ENCODE measurements at regions not wholly inside any gene's neighbourhood (a gene's known extent, or its start where the extent isn't known, plus 50 kb on each side); places are given as distances from the start of the nearest gene placed in this dataset.

- ChIA-PET POLR2A (interaction anchor here (0.9 kb wide), 1 partner anchor 13 kb away, joined by 3 read pairs; no protein-coding TSS in a partner anchor), CTCF (no interaction called here)
- no peak for DNase-seq (ENCODE audit: extremely low spot score)
- no peak for TF ChIP-seq ARNT (IDR thresholded peaks at IDR 0.05)
- TF ChIP-seq LEF1 (IDR thresholded peaks at IDR 0.05; ENCODE audit: borderline replicate concordance): no peak
- no peak for TF ChIP-seq NFRKB (IDR thresholded peaks at IDR 0.05)
- no peak for TF ChIP-seq CTBP1 (IDR thresholded peaks at IDR 0.05; ENCODE audit: borderline replicate concordance)
- TF ChIP-seq HDGF (IDR thresholded peaks at IDR 0.05; ENCODE audit: borderline replicate concordance): no peak
- no peak for TF ChIP-seq TARDBP (IDR thresholded peaks at IDR 0.05)
- TF ChIP-seq ELF4 (IDR thresholded peaks at IDR 0.05): no peak
- no peak for TF ChIP-seq FOXM1 (IDR thresholded peaks at IDR 0.05; ENCODE audit: borderline replicate concordance)
- no peak for TF ChIP-seq SUZ12 (IDR thresholded peaks at IDR 0.05)
Measured at GRCh38 chr11:96680211-96681018, 290.6 kb downstream of the JRKL start.

DNA sequence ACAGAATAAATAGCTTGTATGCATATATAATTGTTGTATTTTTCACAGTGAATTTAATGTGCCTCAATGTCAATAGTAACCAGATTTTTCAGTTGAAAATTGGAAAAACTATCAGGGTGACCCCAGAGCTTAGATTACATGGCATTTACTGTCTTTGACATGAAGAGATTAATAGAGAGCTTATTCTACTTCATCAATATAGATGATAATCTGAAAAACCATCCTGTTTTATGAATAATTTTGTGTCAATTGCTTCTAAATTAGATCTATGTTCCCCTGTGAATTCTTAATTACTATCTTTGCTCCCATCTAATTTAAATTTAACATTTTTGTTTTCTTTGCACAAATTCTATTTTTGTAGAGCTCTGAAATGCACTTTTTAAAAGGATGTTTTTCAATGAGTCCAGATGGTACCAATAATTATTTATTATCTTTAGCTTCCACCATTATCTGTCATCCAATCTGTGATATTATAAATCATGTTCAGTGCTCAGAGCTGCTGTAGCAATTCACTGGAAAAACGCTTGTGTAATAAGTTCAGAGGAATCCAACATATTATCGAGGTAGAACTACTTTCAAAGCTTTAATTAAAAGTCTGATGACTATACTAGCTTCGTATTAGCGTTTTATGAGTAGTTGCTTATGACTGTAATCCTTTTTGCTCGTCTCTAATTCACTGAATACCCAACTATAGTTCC, 291.4 kb downstream of the JRKL start:
- TF ChIP-seq L3MBTL2 (conservative IDR thresholded peaks at IDR 0.05): no peak
- no peak for TF ChIP-seq BHLHE40 (IDR thresholded peaks at IDR 0.05; ENCODE audit: borderline replicate concordance)
- TF ChIP-seq TARDBP (IDR thresholded peaks at IDR 0.05): no peak
- TF ChIP-seq HDGF (IDR thresholded peaks at IDR 0.05; ENCODE audit: borderline replicate concordance): no peak
- TF ChIP-seq PKNOX1 (IDR thresholded peaks at IDR 0.05): no peak
- no peak for TF ChIP-seq FOXM1 (IDR thresholded peaks at IDR 0.05; ENCODE audit: borderline replicate concordance)
- no peak for TF ChIP-seq ZNF384 (IDR thresholded peaks at IDR 0.05)
- TF ChIP-seq FOXK2 (IDR thresholded peaks at IDR 0.05): no peak
- TF ChIP-seq CTBP1 (IDR thresholded peaks at IDR 0.05; ENCODE audit: borderline replicate concordance): no peak
- no peak for TF ChIP-seq LEF1 (IDR thresholded peaks at IDR 0.05; ENCODE audit: borderline replicate concordance)
- no peak for TF ChIP-seq NFRKB (IDR thresholded peaks at IDR 0.05)
- TF ChIP-seq FOXA1 (IDR thresholded peaks at IDR 0.05): no peak
- no peak for TF ChIP-seq ELF4 (IDR thresholded peaks at IDR 0.05)
- TF ChIP-seq SP1 (IDR thresholded peaks at IDR 0.05): no peak
- no peak for TF ChIP-seq ARNT (IDR thresholded peaks at IDR 0.05)
- TF ChIP-seq SUZ12 (IDR thresholded peaks at IDR 0.05): no peak
- DNase-seq (ENCODE audit: extremely low spot score): no peak
- POLR2A ChIA-PET: interaction anchor here (0.9 kb wide), 1 partner anchor 14 kb away, joined by 3 read pairs; no protein-coding TSS in a partner anchor
- CTCF ChIA-PET: no interaction called here

GRCh38 chr11:96694338-96694737, 304.5 kb downstream of the JRKL start:
- DNase-seq (ENCODE audit: extremely low spot score): no peak
- POLR2A ChIA-PET: no interaction called here
- CTCF ChIA-PET: no interaction called here
- TF ChIP-seq FOXA1 (IDR thresholded peaks at IDR 0.05): no peak
- TF ChIP-seq PKNOX1 (IDR thresholded peaks at IDR 0.05): no peak
- no peak for TF ChIP-seq CTBP1 (IDR thresholded peaks at IDR 0.05; ENCODE audit: borderline replicate concordance)
- no peak for TF ChIP-seq NFRKB (IDR thresholded peaks at IDR 0.05)
- TF ChIP-seq ARNT (IDR thresholded peaks at IDR 0.05): no peak
- no peak for TF ChIP-seq FOXK2 (IDR thresholded peaks at IDR 0.05)
- TF ChIP-seq FOXM1 (IDR thresholded peaks at IDR 0.05; ENCODE audit: borderline replicate concordance): no peak
- no peak for TF ChIP-seq ZNF384 (IDR thresholded peaks at IDR 0.05)
- TF ChIP-seq TARDBP (IDR thresholded peaks at IDR 0.05): no peak
- TF ChIP-seq HDGF (IDR thresholded peaks at IDR 0.05; ENCODE audit: borderline replicate concordance): no peak
- no peak for TF ChIP-seq LEF1 (IDR thresholded peaks at IDR 0.05; ENCODE audit: borderline replicate concordance)
- TF ChIP-seq L3MBTL2 (conservative IDR thresholded peaks at IDR 0.05): no peak
- no peak for TF ChIP-seq BHLHE40 (IDR thresholded peaks at IDR 0.05; ENCODE audit: borderline replicate concordance)
- TF ChIP-seq SP1 (IDR thresholded peaks at IDR 0.05): no peak
- no peak for TF ChIP-seq SUZ12 (IDR thresholded peaks at IDR 0.05)
- no peak for TF ChIP-seq ELF4 (IDR thresholded peaks at IDR 0.05)

DNA sequence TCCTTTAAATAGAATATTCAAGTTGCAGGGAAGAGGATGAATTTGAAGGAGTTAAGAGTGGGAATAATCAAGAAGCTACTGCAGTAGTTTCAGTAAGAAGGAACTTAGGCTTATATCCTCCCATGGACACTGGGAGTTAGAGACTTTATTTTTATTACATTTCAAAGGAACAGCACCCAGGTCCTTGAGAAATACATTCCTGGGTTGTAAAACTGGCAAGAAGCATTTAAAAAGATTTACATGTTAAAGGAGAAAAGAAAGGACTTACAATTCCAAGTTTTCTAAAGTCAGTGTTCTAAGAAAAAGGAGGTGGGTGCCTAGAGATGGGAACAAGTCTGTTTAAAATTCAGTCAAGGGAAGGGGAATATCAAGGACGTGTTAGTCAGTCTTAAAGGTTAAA, 306.9 kb downstream of the JRKL start:
- ChIA-PET POLR2A (no interaction called here), CTCF (no interaction called here)
- TF ChIP-seq TARDBP (IDR thresholded peaks at IDR 0.05) (no peak), FOXK2 (IDR thresholded peaks at IDR 0.05) (no peak), ELF4 (IDR thresholded peaks at IDR 0.05) (no peak), FOXA1 (IDR thresholded peaks at IDR 0.05) (no peak), SUZ12 (IDR thresholded peaks at IDR 0.05) (no peak), CTBP1 (IDR thresholded peaks at IDR 0.05; ENCODE audit: borderline replicate concordance) (no peak), FOXM1 (IDR thresholded peaks at IDR 0.05; ENCODE audit: borderline replicate concordance) (no peak), LEF1 (IDR thresholded peaks at IDR 0.05; ENCODE audit: borderline replicate concordance) (no peak), PKNOX1 (IDR thresholded peaks at IDR 0.05) (no peak), NFRKB (IDR thresholded peaks at IDR 0.05) (no peak), SP1 (IDR thresholded peaks at IDR 0.05) (no peak), ARNT (IDR thresholded peaks at IDR 0.05) (no peak)
- DNase-seq (ENCODE audit: extremely low spot score): no peak

- POLR2A ChIA-PET: no interaction called here
- CTCF ChIA-PET: no interaction called here
- TF ChIP-seq BHLHE40 (IDR thresholded peaks at IDR 0.05; ENCODE audit: borderline replicate concordance): no peak
- DNase-seq (ENCODE audit: extremely low spot score): no peak
Measured at GRCh38 chr11:96697466-96697865, 307.7 kb downstream of the JRKL start.

DNA sequence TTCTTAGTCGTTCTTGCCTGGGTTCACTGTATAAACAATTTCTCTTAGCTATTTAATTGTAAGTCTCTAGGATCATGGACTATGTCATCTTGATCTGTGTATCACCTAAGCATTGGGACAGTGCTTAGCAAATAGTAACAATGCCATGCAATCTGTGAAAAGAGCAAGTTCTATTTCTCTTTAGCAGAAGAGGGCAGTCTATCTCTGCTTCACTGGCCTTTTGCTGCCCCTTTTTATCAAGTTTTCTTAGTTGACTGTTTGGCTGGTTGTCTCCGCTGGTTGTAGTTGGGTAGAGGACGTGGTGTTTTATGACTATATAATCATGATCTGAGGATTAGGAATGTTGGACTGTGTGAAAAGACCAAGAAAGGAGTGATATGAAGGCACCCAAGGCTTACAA, 315.0 kb downstream of the JRKL start:
- no peak for DNase-seq (ENCODE audit: extremely low spot score)

More for the DNA sequence above, 315.0 kb downstream of the JRKL start:
- ChIA-PET CTCF (no interaction called here), POLR2A (no interaction called here)
- no peak for TF ChIP-seq L3MBTL2 (conservative IDR thresholded peaks at IDR 0.05)
- no peak for TF ChIP-seq BHLHE40 (IDR thresholded peaks at IDR 0.05; ENCODE audit: borderline replicate concordance)
- no peak for TF ChIP-seq SUZ12 (IDR thresholded peaks at IDR 0.05)
- no peak for TF ChIP-seq TARDBP (IDR thresholded peaks at IDR 0.05)
- no peak for TF ChIP-seq HDGF (IDR thresholded peaks at IDR 0.05; ENCODE audit: borderline replicate concordance)
- no peak for TF ChIP-seq ARNT (IDR thresholded peaks at IDR 0.05)
- no peak for TF ChIP-seq SP1 (IDR thresholded peaks at IDR 0.05)
- TF ChIP-seq NFRKB (IDR thresholded peaks at IDR 0.05): no peak
- TF ChIP-seq LEF1 (IDR thresholded peaks at IDR 0.05; ENCODE audit: borderline replicate concordance): no peak
- TF ChIP-seq ZNF384 (IDR thresholded peaks at IDR 0.05): no peak
- TF ChIP-seq FOXA1 (IDR thresholded peaks at IDR 0.05): no peak
- no peak for TF ChIP-seq ELF4 (IDR thresholded peaks at IDR 0.05)
- TF ChIP-seq FOXM1 (IDR thresholded peaks at IDR 0.05; ENCODE audit: borderline replicate concordance): no peak
